Upper lobe of right lung (tissue), 1 donor: ENCODE measurements at regions not wholly inside any gene's neighbourhood (a gene's known extent, or its start where the extent isn't known, plus 50 kb on each side); places are given as distances from the start of the nearest gene placed in this dataset.
"Not testable (repeated sequence)": the region's sequence is repeated elsewhere in the genome, so short reads cannot be mapped to it uniquely, and the experiment has no call there.

Source experiments
- ATAC-seq: fragments of 200-7000 bp; cut with Tn5 transposase; one replicate; pipeline ENCODE4 v1.9.1; 2020; ENCODE audit warnings: mild to moderate bottlenecking, moderate library complexity
- DNase-seq: peaks from one replicate; pipeline ENCODE4 v3.0.0-alpha.2; 2020
- H3K27ac ChIP-seq: fragments of 200-600 bp; one replicate; pipeline ENCODE4 v1.8.0; 2022
- H3K27me3 ChIP-seq: fragments of 200-600 bp; one replicate; pipeline ENCODE4 v1.8.0; 2022; ENCODE audit warnings: mild to moderate bottlenecking
- H3K36me3 ChIP-seq: fragments of 200-600 bp; one replicate; pipeline ENCODE4 v1.8.0; 2022
- H3K4me1 ChIP-seq: fragments of 200-600 bp; one replicate; pipeline ENCODE4 v1.8.0; 2022
- H3K4me3 ChIP-seq: fragments of 200-600 bp; one replicate; pipeline ENCODE4 v1.8.0; 2022; ENCODE audit warnings: mild to moderate bottlenecking
- H3K9me3 ChIP-seq: fragments of 200-600 bp; one replicate; pipeline ENCODE4 v1.8.0; 2022
- intact Hi-C: fragments of 100-400 bp; cut with DNase I; formaldehyde crosslinking; loops from one replicate; pipeline ENCODE4 v1.11.0; 2022
- TF ChIP-seq, protein P1 (sequence below): fragments of 200-600 bp; IDR thresholded peaks from one replicate; pipeline ENCODE4 v1.8.0; 2022; ENCODE audit warnings: antibody characterized with exemption
- donor health status: DM: no; HTN: yes; CAD: no; lungs with severe emphysema.

DNA sequence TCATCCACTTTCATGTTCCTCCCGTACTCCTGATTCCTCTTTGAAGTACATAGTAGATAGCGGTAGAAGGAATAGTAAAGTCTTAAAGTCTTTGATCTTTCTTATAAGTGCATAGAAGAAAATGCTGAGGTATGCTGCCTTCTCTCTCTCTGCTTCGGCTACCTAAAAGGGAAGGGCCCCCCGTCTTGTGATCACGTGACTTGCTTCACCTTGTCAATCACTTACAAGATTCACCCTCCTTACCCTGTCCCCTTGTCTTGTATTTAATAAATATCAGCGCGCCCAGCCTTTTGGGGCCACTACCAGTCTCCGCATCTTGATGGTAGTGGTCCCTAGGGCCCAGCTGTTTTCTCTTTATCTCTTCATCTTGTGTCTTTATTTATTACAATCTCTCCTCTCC lies 932.2 kb upstream of the FANCL start:
- Histone ChIP-seq H3K27me3 (no peaks in the 10 kb centered on the region), H3K9me3 (no peaks in the 10 kb centered on the region), H3K36me3 (no peaks in the 10 kb centered on the region), H3K4me3 (no peak overlapping the region), H3K27ac (no peak overlapping the region), H3K4me1 (no peaks in the 10 kb centered on the region)
- no peak for DNase-seq
- intact Hi-C loops, result no loop called here
- no peak for ATAC-seq
- TF ChIP-seq, protein P1, sequence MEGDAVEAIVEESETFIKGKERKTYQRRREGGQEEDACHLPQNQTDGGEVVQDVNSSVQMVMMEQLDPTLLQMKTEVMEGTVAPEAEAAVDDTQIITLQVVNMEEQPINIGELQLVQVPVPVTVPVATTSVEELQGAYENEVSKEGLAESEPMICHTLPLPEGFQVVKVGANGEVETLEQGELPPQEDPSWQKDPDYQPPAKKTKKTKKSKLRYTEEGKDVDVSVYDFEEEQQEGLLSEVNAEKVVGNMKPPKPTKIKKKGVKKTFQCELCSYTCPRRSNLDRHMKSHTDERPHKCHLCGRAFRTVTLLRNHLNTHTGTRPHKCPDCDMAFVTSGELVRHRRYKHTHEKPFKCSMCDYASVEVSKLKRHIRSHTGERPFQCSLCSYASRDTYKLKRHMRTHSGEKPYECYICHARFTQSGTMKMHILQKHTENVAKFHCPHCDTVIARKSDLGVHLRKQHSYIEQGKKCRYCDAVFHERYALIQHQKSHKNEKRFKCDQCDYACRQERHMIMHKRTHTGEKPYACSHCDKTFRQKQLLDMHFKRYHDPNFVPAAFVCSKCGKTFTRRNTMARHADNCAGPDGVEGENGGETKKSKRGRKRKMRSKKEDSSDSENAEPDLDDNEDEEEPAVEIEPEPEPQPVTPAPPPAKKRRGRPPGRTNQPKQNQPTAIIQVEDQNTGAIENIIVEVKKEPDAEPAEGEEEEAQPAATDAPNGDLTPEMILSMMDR, result no peak

DNA sequence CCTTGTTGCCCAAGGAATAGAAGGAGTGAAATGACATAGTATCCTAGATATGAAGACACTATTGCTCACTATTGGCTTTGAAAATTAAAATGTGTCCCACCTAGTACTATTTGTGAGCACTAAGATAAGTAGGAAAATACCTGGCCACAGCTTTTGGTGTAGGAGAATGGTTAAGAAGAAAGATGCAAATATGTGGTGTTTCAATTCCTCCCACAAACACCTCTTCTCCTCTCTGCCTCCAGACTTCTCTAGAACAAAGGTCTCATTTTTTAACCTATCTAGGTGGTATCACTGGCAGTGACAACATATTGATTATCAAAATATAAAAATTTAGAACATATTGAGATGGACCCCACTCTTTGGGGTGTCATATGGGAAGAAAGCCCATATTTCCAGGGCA lies 929.9 kb upstream of the FANCL start:
- no peaks in the 10 kb centered on the region for H3K27me3 ChIP-seq
- no peak overlapping the region for H3K27ac ChIP-seq
- H3K4me1 ChIP-seq, result no peaks in the 10 kb centered on the region
- no peaks in the 10 kb centered on the region for H3K36me3 ChIP-seq
- no peak for DNase-seq
- H3K4me3 ChIP-seq, result no peak overlapping the region
- H3K9me3 ChIP-seq, result no peaks in the 10 kb centered on the region
- TF ChIP-seq, protein P1, result no peak
- no peak for ATAC-seq
- intact Hi-C loops, result no loop called here

GRCh38 chr2:59168766-59169165 lies 927.6 kb upstream of the FANCL start:
- H3K4me3 ChIP-seq, result no peak overlapping the region
- ATAC-seq (no peak), DNase-seq (no peak)
- TF ChIP-seq, protein P1, result no peak
- H3K4me1 ChIP-seq, result no peaks in the 10 kb centered on the region
- no peak overlapping the region for H3K27ac ChIP-seq
- intact Hi-C loops, result no loop called here
- H3K36me3 ChIP-seq, result no peaks in the 10 kb centered on the region
- H3K27me3 ChIP-seq, result no peaks in the 10 kb centered on the region
- H3K9me3 ChIP-seq, result no peaks in the 10 kb centered on the region

GRCh38 chr2:59167514-59167913 lies 926.4 kb upstream of the FANCL start:
- Histone ChIP-seq H3K36me3 (no peaks in the 10 kb centered on the region), H3K27ac (no peak overlapping the region), H3K4me1 (no peaks in the 10 kb centered on the region), H3K9me3 (no peaks in the 10 kb centered on the region), H3K27me3 (no peaks in the 10 kb centered on the region), H3K4me3 (no peak overlapping the region)
- intact Hi-C loops, result no loop called here
- DNase-seq (no peak), ATAC-seq (no peak)
- TF ChIP-seq, protein P1, result no peak

DNA sequence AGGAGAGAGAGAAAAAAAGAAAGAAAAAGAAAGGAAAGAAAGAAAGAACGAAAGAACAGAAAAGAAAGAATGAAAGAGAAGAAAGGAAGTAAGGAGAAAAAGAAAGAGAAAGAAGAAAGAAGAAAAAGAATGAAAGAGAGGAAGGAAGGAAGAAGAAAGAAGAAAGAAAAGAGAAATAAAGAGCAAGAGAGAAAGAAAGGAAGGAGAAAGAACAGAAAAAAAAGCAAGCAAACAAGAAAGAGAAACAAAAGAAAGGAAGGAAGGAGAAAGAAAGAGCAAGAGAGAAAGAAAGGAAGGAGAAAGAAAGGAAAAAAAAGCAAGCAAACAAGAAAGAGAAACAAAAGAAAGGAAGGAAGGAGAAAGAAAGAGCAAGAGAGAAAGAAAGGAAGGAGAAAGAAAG lies 916.8 kb upstream of the FANCL start:
- DNase-seq, ATAC-seq, H3K27me3 ChIP-seq, H3K4me1 ChIP-seq, H3K36me3 ChIP-seq, H3K4me3 ChIP-seq, H3K9me3 ChIP-seq, H3K27ac ChIP-seq, intact Hi-C loops: not testable (repeated sequence)

GRCh38 chr2:59151805-59152204 lies 910.7 kb upstream of the FANCL start:
- Histone ChIP-seq H3K4me3 (no peak overlapping the region), H3K9me3 (no peaks in the 10 kb centered on the region), H3K27me3 (no peaks in the 10 kb centered on the region), H3K27ac (no peak overlapping the region), H3K4me1 (no peaks in the 10 kb centered on the region), H3K36me3 (no peaks in the 10 kb centered on the region)
- ATAC-seq, result no peak
- no peak for DNase-seq
- intact Hi-C loops, result no loop called here
- TF ChIP-seq, protein P1, result no peak
